Cerebellar nuclear complex (tissue), 1 donor: ENCODE measurements at regions not wholly inside any gene's neighbourhood (a gene's known extent, or its start where the extent isn't known, plus 50 kb on each side); places are given as distances from the start of the nearest gene placed in this dataset.

ENCODE experiments used
- DNase-seq, 2 experiments: peaks; one replicate each; lab custom pipeline; 2025; lab: John Stamatoyannopoulos, UW

DNA sequence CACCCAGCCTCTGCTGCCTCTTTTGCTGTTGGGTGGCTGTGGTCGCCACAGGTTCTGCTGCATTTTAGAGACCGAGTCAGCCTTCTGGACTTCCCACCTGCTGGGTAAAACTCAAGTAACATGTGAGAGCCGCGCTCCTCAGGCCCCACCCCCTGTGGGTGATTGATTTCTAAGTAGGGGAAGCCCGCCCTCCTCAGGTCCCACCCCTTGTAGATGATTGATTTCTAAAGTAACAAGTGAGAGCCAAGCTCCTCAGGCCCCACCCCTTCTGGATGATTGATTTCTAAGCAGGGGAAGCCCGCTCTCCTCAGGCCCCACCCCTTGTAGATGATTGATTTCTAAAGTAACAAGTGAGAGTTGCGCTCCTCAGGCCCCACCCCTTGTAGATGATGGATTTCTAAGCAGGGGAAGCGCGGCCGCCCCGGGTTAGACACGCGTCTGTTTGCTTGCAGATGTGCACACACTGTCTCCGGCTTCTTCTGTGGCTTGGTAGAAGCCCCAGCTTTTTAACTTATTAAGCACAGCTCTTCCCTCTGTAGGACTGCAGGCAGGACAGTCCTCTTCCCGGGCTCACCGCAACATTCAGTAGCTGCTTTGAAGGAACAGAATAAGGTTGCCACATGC is 83.4 kb downstream of the FAM43A start:
- DNase-seq: no peak

DNA sequence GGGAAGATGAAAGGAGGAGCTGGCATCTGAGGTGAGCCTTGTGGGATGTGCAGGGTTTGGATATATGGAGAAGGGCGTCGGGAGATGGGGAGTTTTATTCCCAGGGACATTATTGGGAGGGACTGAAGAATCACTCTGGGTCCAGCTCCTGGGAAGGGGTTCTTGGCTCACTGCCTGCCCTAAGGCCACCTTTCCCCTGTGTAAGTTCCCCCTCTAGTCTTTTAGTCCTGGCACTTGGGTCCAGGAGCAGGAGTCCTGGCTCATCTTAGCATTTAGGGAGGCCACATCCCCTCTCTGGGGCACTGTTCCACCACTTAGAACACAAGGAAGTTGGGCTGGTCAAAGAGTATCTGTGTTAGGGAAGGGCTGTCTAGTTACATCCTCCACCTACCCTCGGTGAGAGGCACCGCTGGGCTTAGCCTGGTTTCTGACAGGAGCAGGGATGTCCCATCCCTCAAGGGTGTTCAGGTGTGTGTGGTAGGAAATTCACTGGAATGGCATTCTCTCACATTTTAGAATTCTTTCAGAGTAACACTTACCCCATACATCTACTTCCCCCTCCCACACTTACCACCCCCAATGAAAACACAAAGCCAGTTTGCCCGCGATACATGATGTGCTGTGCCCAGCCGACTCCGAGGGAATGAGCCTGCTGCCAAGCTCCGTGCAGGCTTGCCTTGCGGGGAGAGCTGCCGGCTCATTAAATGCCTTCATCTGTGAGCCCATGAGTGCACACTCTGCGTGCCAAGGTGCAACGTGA is 86.7 kb downstream of the FAM43A start:
- no peak for DNase-seq

DNA sequence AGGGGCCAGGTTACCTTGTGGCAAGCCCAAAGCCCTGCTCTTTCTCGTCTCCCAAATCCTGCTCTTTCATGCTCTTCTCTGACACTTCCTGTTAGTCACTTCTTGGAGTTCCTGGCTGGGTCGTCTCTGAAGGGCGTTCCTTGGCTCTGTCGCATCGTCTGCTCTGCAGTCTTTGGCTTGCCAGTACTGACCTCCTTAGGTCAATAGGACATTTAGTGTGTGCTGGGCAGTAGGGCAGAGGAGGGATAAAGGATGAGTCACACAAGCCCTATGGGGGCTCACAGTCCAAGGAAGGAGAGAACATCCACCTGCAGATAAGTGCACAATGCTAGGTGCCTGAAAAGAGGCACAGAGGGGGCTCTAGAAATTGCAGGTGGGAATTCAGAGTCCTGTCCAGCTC is 87.5 kb downstream of the FAM43A start:
- DNase-seq: no peak

DNA sequence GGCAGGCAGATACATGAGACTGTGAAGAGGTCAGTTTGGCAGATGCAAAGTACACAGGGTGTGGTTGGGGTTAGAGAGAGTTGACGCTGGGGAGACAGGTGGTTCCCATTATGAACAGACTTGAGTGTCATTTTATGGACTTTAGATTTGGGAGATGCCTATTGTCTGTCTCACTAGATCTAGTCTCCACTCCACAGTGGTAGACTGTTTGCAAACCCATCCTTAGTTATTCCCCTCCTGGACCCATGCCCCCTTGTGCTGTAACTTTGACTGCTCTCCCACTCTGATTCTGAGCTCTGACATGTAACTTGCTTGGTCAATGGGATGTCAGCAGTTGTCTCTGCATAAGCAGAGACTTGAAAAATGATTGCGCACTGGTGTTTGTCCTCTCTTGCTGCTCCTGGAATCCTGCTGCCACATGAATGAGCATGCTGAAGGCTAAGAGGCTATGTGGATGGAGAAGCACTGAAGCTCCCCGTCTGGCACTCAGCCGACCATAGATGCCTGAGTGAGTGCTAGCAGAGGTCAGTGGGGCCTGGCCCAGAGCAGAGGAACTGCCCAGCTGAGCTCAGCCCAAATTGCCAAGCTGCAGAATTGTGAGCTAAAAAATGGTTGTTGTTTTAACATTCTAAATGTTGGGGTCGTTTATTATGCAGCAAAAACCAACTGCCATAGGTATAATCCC is 88.2 kb downstream of the FAM43A start:
- DNase-seq: no peak

DNA sequence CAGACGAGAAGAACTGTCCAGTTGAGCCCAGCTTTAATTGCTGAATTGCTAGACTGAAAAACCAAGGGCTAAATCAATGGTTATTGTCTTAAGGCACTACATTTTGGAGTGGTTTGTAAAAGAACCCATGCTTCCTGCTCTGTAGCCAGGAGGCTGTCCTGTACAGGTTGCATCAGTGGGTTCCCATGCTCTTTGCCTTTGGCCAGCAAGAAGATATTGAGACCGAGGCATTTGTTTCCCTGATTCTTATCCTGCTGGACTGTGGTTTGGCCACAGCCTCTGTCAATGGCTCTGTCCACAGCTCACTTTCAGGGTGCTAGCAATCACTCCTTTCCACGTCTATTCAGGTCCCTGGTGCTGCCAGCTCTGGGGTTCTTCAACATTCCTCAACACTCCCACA is 89.6 kb downstream of the FAM43A start:
- DNase-seq: no peak

DNA sequence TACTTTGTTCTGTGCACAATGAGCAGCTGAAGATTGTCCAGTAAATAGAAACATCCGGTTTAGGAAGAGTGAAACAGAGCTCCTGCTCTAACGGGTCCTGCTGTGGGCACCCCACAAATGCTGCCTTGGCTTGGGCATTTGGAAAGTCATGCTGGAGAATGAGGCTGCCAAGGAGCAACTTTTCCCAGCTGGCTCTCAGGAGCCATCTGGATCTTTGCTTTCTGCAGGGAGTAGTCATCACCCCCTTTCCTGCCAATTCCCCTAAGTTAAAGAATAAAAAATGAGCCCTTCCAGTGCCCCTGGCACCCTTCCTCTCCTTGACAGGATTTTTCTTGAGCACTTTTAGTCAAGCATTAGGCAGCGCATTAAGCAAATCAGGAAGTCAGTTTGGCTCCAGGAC is 90.0 kb downstream of the FAM43A start:
- no peak for DNase-seq

DNA sequence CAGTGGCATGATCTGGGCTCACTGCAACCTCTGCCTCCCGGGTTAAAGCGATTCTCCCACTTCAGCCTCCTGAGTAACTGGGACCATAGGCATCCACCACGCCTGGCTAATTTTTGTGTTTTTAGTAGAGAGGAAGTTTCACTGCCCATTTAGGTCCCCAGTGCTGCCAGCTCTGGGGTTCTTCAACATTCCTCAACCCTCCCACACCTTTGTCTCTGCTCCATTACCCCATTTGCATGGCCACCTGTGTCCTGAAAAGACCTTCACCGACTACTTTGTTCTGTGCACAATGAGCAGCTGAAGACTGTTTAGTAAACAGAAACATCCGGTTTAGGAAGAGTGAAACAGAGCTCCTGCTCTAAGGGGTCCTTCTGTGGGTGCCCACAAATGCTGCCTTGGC is 92.0 kb downstream of the FAM43A start:
- no peak for DNase-seq

DNA sequence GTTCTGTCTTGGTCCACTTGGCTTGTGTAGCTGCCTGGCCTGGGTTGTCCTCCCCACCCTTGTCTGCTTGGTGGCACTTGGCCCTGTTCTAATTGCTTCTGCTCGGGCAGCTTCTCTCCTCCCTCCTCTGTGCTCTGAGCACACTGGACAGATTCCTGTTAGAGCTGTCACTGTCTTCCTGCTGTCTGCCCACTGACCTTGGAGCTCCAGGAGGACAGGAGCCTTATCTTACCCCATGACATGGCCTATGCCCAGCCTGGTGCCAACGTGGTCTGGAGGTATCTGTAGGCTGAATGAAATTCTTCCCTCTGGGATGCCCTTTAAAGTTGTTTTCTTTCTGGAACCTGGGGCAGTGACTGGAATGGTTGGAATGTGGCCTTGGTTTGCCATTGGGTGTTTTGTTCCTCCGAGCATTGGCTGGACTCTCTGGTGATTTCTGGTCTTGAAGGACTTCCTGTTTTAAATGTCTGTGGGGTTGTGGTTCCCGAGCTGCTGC is 94.1 kb downstream of the FAM43A start:
- DNase-seq: no peak

DNA sequence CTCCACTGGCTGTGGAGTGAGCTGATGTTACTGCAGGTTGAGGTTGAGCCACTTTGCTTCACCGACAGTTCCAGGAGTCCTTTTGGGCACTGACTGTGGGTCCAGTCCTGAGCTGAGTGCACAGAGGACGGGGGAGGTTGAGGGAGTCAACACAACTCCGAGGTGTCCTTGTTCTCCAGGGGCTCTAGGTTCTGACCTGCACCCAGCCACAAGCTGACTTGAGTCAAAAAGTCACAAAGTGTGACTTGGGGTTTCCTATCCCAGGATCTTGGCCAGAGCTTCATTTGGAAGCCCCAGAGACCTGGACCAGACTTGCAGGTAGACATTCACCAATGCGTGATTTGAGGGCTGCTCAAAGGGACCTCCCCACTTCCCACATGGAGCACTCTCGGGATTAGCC is 95.0 kb downstream of the FAM43A start:
- no peak for DNase-seq

DNA sequence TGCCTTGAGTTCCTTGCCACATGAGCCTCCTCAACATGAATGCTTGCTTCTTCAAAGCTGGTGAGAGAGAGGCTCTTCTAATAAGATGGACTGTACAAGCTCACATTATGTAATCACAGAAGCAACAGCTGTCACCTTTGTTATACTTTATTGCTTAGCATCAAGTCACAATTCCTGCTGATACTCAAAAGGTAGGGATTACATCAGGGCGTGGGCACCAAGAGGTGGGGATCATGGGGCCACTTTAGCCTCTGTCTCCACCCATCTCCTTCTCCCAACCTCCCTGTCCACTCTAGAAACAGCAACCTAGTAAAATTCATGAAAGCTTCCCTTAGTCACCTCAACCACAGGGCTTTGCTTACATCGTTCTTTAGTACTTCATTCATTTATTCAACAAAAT is 95.9 kb downstream of the FAM43A start:
- no peak for DNase-seq

DNA sequence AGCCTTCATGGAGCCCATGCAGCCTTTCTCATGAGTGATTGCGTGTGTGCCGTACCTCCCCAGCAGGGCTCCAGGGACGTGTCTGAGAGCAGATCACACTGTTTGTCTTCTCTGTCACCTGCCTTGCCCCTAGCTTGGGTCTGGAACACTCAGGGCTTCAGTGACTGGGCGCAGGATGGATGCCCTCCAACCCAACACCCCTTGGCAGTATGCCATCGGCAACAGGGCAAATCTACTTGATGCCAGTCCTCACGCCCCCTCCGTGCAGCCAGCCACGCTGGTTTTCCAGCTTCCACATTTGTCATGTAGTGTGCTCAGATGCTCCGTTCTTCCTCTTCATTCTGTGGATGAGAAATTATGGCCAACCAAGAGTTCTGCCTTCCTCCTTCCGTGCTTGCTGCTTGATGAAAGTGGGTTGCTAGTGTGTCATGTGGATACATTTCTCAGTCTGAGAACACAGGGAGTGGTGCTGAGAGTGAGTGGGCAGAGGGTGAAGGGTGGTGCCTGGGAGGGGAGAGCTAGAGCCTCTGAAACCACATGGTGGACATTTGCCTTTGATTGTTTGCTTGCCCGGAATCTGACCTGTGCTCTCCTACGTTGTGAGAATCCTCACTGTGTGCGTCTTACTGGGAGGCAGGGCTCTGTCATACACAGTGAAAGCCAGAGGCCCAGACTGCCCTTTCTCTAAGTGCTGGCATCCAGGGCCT is 97.2 kb downstream of the FAM43A start:
- no peak for DNase-seq

DNA sequence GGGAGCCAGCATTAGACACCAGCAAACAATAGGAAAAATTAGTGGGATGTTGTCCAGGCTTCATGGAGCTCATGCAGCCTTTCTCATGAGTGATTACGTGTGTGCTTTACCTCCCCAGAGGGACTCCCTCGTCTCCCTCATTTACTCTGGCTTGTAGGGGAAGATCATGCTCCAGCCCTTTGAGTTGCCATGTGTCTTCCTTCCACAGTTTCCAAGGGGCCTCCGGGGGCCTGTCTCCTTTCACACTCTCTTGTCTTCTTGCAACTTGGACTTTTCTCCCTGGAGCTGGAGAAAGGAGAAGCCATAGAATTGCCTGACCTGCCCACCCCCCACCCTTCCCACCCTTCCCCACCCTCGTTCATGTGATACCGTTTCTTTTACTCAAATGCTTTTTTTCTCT is 98.7 kb downstream of the FAM43A start:
- DNase-seq: no peak

DNA sequence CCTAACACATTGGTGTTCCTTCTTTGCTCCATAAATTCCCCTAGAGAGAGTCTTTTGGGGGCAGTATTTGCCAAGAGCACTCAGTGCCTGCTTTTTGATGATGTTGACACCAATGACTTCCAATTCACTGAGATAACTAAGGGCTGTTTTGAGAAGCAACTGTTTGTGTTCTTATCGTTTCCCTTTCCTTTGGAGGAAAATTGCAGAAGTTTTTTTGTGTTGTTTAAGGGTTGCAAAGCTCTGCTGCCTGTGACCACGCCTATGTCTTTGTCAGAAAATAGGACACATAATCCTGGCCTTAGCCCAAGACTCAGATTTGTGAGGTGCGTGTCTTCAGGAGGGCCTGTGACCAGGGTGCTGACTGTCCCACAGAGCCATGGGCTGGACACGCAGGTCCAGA is 99.6 kb downstream of the FAM43A start:
- no peak for DNase-seq

DNA sequence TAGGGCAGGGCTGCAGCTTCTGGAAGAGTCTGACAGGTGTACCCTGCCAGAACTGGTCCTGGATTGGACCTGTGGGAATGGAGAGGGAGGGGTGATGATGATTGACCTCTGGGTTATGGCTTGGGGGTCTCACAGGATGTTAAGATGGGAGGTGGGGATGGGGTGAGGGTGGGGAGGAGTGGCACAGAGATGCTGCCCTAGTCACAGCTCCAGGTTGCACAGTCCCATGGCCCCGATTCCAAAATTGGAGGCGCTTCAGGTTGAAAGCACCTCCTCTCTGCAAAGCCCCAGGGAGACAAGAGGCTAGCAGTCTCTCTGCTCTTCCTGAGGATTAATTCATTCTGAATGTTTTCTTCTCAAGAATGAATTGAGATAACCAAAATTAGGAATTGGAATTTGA is 101.4 kb downstream of the FAM43A start:
- DNase-seq: no peak

DNA sequence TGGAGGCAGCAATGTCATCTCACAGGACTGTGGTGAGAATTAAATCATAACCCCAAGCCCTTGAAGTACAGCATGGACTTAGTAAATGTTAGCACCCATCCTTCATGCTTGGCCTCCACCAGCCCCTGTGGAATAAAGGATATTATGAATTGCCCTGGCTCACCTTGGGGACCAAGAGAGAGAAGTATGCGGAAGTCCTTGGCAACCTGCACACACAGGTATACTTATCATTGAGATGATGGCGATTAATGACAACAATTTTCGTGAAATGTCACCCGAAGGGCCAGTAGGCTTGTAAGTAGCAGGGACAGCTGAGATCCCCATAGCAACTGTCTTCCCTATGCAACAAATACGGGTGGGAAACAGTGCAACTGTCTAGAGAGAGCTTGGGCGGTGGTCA is 102.0 kb downstream of the FAM43A start:
- DNase-seq: no peak

DNA sequence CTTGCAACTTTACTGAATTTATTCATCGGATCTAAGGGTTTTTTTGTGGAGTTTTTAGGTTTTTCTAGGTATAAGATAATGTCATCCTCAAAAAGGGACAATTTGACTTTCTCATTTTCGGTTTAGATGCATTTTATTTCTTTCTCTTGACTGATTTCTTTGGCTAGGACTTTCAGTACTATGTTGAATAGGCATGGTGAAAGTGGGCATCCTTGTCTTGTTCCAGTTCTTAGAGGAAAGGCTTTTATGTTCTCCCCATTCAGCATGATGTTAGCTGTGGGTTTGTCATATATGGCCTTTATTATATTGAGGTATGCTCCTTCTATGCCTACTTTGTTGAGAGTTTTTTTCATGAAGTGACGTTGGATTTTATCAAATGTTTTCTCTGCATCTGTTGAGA is 106.7 kb downstream of the FAM43A start:
- DNase-seq: no peak

DNA sequence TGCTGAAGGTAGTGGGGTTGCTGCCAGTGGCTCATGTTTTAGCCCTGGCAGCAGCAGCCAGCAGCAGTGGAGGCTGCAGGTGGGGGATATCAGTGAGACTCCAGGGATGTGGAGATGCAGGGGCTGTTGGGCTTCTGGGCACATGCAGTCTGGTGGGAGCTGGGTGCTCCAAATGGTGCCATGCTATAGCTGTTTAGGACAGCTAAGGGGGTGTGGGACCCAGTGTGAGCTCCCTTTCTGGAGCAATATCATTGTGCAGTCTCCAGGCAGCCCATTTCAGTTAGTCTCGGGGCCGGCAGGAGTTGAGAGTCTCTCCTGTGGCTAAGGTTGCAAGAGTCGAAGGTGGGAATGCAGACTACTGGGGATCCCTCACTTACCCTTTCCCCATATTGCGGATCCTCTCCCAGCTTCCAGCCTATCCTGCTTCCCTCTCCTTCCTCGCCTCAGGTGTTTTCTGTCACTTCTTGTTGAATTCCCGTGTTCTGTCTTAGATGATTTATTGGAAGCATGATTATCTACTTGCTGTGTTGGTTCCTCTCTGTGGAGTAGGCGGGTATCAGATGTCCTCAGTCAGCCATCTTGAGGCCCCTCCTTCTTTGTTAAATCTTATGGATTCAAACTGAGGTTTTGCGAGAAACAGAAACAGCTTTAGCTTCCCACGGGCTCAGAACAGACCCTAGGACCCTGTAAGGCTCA is 112.0 kb downstream of the FAM43A start:
- DNase-seq: no peak

DNA sequence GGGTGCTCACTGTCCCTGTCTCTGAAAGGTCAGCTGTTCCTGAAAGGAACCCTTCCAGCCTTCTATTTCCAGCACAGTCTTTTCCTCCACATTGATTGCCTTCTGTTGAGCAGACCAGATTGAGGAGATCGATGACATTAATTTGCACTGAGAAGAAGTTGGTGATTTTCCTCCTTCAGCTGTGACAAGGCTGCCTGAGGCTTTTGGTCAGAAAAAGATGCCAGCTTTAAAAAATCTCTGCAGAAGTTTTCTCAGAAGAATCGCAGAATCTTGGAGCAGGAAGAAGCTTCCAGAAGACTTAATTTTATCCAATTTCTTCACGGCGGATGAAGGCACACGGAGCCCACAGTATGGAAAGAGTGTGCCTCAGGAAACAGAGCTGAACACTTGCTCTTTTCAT is 112.8 kb downstream of the FAM43A start:
- no peak for DNase-seq

DNA sequence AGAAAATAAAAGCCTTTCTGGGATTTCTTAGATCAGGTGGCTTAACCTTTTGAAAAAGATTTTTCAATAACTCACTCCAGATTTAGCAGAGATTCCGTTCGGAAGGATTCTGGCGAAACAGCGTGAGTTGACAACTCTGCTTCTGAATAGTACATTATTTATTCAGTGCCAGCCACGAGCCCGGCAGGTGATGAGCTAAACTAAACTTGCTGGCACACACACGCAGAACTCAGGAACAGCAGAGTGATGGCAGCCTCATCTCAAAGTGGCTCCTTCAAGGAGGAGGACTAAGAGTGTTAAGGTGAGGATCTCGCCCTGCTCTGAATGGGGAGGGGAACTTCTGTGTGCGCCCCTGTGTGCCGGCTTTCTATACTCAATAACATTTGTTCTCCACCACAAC is 114.3 kb downstream of the FAM43A start:
- no peak for DNase-seq

DNA sequence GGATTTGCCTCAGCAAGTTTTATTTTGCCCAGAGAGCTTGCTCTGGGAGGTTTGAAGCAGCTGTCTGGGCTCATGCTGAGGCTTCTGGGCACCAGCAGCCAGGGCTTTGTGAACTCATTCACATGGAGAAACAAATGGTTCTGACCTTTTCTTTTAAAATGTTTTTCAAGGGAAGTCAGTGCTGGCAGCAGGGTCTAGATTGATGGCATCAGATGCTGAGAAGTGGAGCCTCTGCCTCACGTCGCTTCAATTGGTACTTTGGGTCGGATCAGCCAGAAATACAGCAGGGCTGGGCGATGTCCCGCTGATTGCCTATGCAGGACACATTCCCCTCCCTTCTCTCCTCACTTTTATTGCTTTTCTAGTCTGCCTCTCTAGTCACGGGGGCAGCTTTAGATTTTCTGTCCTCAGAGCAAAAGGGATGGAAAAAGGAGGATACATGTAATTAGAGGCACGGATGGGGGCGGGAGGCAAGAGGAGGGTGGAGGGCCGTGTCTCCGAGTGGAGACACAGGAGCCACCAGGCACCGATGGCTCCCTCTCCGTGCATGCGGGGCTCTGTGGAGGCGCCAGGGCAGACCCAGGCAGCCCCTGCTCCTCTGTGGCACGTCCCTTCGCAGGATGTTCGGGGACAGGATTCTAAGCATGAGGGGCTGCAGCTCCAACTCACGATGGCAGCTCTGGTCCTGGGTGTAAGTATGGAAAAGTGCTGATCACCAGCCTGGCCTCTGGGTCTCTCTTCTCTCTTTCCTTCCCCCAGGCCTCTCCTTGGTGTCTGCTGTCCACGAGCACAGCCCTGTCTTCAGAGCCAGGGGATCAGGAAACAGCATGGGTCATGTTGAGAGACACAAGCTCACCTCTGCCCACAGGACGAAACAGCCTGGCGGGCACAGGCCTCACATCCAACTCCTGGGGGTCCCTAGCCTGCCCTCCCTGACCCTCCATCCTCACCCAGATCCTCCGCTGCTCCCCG is 116.1 kb downstream of the FAM43A start:
- no peak for DNase-seq

DNA sequence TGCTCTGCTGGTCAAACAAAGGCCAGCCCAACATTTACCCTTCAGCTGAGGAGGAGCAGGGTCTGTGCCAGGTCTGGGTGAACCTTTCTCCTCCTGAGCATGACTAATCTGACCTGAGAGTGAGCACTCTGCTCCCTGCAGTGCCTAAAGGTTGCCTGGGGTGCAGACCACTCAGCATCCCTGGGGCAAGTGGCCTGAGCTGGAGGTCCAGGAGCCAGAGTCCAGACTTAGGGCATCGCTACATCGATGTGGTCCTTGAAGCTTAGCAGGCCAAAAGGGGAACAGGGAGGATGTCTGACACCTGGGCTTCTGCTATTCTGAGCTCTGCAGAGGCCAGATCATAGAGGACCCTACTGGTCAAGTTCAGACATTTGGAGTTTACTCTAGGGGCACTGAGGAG is 119.1 kb downstream of the FAM43A start:
- no peak for DNase-seq
